ENCODE measurements at regions not wholly inside any gene's neighbourhood (a gene's known extent, or its start where the extent isn't known, plus 50 kb on each side); places are given as distances from the start of the nearest gene placed in this dataset.

- no peak for DNase-seq (ENCODE audit: low read depth, low spot score)
- TF ChIP-seq, protein P1, sequence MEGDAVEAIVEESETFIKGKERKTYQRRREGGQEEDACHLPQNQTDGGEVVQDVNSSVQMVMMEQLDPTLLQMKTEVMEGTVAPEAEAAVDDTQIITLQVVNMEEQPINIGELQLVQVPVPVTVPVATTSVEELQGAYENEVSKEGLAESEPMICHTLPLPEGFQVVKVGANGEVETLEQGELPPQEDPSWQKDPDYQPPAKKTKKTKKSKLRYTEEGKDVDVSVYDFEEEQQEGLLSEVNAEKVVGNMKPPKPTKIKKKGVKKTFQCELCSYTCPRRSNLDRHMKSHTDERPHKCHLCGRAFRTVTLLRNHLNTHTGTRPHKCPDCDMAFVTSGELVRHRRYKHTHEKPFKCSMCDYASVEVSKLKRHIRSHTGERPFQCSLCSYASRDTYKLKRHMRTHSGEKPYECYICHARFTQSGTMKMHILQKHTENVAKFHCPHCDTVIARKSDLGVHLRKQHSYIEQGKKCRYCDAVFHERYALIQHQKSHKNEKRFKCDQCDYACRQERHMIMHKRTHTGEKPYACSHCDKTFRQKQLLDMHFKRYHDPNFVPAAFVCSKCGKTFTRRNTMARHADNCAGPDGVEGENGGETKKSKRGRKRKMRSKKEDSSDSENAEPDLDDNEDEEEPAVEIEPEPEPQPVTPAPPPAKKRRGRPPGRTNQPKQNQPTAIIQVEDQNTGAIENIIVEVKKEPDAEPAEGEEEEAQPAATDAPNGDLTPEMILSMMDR (IDR thresholded peaks at IDR 0.05; ENCODE audit: extremely low read depth in 1 of 2, insufficient read depth in 1 of 2, low read depth in 1 of 2, low read length in 2 of 2), result no peak
- TF ChIP-seq JUN (IDR thresholded peaks at IDR 0.05; ENCODE audit: borderline replicate concordance, insufficient read depth, insufficient read length, low read depth), result no peak
- no peak for TF ChIP-seq POLR2A (IDR thresholded peaks at IDR 0.05; ENCODE audit: low read depth, low read length)
- TF ChIP-seq GATA2 (IDR thresholded peaks at IDR 0.05; ENCODE audit: insufficient read depth, insufficient read length, low read depth, low read length), result no peak
- no peak for TF ChIP-seq POLR2AphosphoS5 (IDR thresholded peaks at IDR 0.05; ENCODE audit: insufficient read depth, low read depth, low read length)
- TF ChIP-seq EZH2 (IDR thresholded peaks at IDR 0.05; ENCODE audit: borderline replicate concordance, low read depth, low read length, severe bottlenecking), result no peak
- TF ChIP-seq, protein P2, sequence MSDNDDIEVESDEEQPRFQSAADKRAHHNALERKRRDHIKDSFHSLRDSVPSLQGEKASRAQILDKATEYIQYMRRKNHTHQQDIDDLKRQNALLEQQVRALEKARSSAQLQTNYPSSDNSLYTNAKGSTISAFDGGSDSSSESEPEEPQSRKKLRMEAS (IDR thresholded peaks at IDR 0.05; ENCODE audit: insufficient read depth, insufficient read length), result no peak
- no peak for TF ChIP-seq FOS (IDR thresholded peaks at IDR 0.05; ENCODE audit: borderline replicate concordance, insufficient read depth, low read length)
- no peak for TF ChIP-seq MYC (IDR thresholded peaks at IDR 0.05; ENCODE audit: low read depth, low read length)
- no peaks in the 10 kb centered on the region for H3K9me1 ChIP-seq (replicated peaks; ENCODE audit: control insufficient read depth, extremely low read depth, insufficient read depth, low read length)
- CTCF ChIA-PET, result no interaction called here
- H3K9ac ChIP-seq (replicated peaks; ENCODE audit: extremely low read depth, insufficient read depth, low read length), result no peak overlapping the region
- H3K4me3 ChIP-seq (replicated peaks in 1 of 3; ENCODE audit: insufficient read depth in 1 of 3, low read depth in 1 of 3, low read length in 3 of 3), result no peak overlapping the region
- POLR2A ChIA-PET, result no interaction called here
- H3K4me1 ChIP-seq (ENCODE audit: control insufficient read depth, extremely low read depth, insufficient read depth, low read length), result peaks cover 15% of the 10 kb centered on the region
- dilution Hi-C loops (cut with MboI; ENCODE audit: extremely low pct_ligation_motif_present, low sequenced_read_pairs) (no loop called here), intact Hi-C loops (cut with micrococcal nuclease) (loop anchor here (1.0 kb wide), 1 partner anchor 49 kb away; no protein-coding TSS in a partner anchor)
- BruUV-seq (replicated peaks), result no TSS peak
- no peaks in the 10 kb centered on the region for H3K36me3 ChIP-seq (ENCODE audit: control insufficient read depth in 2 of 2, extremely low read depth in 1 of 2, insufficient read depth in 2 of 2, low read length in 2 of 2)
- no peak overlapping the region for H3K27ac ChIP-seq (ENCODE audit: insufficient read depth, low read depth, low read length)
- H4K20me1 ChIP-seq (replicated peaks; ENCODE audit: control insufficient read depth, extremely low read depth, insufficient read depth, low read length), result no peaks in the 10 kb centered on the region
- no peaks in the 10 kb centered on the region for H3K79me2 ChIP-seq (ENCODE audit: control insufficient read depth, insufficient read depth, low read length)
- no peak overlapping the region for H2AFZ ChIP-seq (ENCODE audit: low read depth, low read length)
- H3K4me2 ChIP-seq (ENCODE audit: insufficient read depth, low read length), result no peak overlapping the region
- H3K27me3 ChIP-seq (ENCODE audit: control insufficient read depth in 2 of 2, insufficient read depth in 2 of 2, low read length in 2 of 2), result no peaks in the 10 kb centered on the region
- H3K9me3 ChIP-seq (replicated peaks; ENCODE audit: control insufficient read depth, insufficient read depth, low read length), result no peaks in the 10 kb centered on the region
- peak; percentile 21 for FAIRE-seq
Measured at GRCh38 chr3:178275793-178276192, 260.4 kb upstream of the KCNMB2 start.
